CD4-positive, alpha-beta T cell treated with Interleukin-15 for 1 hour (primary cell): ENCODE measurements at regions not wholly inside any gene's neighbourhood (a gene's known extent, or its start where the extent isn't known, plus 50 kb on each side); places are given as distances from the start of the nearest gene placed in this dataset.
"Not testable (repeated sequence)": the region's sequence is repeated elsewhere in the genome, so short reads cannot be mapped to it uniquely, and the experiment has no call there.

Experiments used
- DNase-seq: peaks from one replicate; pipeline ENCODE4 v3.0.0-alpha.2; 2020

DNA sequence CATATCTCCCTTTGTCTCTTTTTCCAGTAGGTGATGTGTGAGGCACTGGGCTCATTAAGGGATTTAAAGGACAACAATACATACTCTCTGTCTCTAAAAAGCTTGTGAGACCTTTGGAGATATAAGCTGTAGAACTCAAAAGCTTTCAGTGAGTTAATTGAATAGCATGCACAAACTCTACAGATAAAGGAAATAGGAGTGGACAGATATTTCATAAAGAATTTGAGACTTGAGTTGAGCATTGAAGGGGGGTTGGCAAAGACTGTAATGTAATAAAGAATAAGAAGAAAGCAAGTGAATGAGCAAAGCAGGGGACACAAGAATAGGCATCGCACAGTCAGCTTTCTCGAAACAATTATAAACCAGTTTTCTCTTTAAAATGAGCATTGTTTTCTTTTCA lies 583.4 kb upstream of the DPPA4 start:
- no peak for DNase-seq

DNA sequence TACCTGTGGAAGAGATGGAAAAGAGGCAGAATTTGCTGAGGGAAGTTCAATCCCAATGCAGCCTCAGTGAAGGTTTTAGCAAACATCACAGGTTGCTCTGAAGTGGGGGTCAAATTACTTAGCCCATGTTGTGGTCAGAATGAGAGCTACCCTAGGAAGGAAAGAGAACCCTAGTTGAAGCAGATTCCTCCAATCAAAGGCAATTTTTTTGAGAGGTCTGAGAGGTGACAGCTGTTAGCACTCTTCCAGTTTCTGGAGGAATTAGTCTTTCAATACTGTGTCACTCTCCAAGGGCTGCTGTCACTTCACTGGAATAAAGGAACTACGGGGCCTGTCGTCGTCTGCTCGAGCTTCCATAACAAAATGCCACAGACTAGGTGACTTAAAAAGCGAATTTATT lies 584.2 kb upstream of the DPPA4 start:
- DNase-seq, result no peak

DNA sequence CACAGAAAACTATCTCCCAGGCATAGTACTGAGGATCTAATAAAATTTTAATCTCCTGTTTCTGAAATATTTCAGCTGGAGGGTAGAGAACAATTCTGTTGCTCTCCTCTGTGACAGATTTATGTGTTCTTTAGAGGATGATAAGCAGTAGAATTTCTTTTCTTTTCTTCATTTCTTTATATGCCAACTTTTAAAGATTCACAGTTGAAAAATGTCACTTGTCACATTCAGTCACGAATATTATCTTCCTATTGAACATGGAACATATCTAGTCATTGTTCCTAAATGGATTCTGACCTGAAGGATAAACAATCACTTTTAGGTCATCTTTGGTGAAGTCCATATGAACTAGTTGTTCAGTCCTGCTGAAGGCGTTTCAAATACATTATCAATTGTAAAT lies 585.5 kb upstream of the DPPA4 start:
- no peak for DNase-seq

DNA sequence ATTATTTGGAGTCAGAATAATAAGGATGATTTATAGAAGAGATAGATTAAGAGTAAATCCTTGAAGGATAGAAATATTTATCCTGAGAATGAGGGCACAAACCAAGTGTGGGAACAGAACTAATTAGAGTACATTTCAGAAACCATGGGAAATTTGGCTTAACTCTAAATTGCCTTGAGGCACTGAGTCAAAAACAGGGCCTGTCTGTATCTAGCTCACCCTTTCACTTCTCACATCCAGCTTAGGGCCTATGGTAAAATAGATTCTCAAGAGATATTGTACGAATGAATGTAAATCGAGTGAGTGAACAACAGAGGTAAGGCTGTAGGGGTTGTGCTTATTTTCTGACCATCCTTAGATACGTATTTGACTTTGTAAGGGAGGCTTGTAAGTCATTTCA lies 586.1 kb upstream of the DPPA4 start:
- DNase-seq, result no peak

DNA sequence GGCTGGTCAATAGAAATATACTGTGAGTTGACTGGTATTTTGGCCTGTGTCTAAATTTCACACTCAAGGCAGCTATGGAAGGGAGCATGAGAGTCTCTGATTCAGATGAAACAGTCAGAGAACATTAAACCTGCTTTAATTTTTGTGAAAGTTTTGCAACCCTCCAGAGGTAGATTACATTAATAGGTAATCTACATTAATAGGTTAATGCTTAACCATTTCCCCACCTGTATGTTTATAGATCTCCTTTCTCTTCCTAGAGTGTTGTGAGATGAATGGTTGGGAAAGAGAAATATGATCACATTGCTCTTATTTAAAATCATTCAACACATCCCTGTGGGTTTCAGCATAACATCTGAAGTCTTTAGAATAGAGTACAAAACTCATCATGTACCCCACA lies 586.9 kb upstream of the DPPA4 start:
- no peak for DNase-seq

DNA sequence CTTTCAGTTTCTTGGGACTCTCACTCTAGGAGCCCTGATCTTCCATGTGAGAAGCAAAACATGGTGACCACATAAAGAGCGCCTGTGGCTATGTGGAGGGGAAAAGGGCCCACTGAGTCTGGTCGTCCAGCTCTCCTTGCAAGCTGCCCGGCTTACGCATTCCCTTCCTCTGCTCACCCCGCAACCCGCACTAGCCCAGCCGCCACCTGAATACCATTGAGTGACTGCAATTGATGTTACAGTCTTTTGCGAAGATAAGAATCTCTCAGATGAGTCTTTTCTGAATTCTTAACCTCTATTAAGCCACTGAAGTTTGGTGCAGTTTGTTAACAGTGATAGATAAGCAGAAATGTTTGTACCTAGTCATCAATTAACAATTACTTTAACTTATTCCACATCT lies 589.0 kb upstream of the DPPA4 start:
- DNase-seq, result no peak

DNA sequence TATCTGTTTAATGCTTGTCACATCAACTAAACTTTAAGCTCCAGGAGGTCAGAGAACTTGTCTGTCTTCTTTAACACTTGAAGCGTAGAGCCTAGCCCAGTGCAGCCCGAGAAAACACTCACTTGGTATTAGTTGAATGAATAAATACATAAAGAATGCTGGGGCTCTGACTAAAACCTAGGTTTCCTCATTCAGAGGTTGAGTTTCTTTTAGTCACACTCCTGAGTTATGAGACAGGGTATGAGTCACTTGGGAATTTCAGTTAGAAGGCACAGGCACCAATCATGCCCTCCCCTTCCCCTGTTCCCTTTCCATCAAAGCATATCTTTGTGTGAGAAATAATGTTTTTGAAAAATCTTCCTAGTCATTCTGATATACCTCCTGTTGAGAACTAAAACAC lies 589.8 kb upstream of the DPPA4 start:
- no peak for DNase-seq

DNA sequence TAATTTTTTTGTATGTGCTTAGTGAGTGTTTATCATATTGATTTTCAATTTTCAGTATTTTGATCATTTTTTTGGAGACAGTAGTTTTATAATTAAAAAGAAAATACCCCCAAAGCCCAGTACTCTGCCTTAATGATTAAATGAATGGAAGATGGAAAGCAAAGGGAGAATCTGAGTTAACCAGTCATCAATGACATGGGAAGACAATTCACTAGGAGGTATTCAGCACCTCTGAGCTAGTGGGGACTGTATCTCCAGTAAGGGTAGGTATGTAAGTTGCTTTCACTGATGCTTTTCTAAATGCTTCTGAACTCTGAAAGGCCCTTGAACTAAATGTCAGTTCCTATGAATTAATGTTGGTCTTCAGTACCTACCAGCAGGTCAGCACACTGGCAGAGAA lies 590.4 kb upstream of the DPPA4 start:
- no peak for DNase-seq

DNA sequence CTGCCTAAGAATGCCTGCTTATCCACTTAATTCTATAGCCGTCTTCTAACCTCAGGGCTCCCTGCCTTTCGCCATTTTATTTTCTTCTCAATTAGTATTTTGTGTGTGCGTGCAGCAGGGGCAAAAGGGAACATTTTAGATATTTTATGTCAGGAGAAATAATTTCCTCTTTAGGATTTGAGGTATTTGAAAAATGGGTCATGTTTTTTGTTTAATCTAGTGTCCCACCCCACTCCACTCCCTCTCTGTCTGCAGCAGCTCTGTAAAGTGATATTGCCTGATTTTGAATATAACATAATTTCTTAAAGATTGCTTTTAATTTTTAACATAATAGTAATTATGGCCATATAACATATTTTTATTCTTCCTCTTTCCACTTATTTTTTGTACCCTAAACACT lies 593.2 kb upstream of the DPPA4 start:
- no peak for DNase-seq

DNA sequence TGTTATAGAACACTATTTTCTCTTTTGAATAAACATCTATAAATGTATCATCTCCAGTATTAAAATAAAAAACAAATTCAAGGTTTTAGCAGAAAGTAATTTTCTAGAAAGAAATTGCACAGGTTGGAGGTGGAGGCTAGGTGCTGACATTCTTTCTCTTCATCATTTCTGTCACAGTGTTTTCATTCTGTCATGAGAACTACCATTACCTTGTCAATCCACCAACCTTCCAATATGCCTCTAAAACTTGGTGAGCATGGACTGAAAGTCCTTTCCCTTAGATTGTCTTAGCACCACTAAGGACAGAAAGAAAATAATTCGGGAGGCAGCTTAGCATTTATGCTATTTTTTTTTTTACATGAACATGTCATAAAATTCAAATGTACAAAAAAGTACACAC lies 596.2 kb upstream of the DPPA4 start:
- no peak for DNase-seq

DNA sequence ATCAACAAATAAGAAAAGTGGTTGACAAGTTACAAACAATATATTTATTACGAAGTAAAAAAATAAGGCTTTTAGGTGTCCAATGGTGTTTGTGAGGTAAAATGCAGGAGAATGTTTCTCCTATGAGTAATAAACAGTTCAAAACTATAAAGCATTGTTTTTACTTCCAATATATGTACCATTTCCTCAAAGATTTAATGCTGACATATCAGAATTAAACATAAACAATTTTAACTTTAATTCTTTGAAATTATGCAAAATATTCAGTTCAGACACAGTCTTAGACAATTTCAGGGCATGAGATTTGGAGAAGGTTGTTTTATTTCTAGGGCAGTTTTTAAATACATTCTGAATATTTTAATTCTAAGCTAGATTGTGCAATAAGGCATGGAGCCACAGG lies 602.5 kb upstream of the DPPA4 start:
- DNase-seq, result no peak

DNA sequence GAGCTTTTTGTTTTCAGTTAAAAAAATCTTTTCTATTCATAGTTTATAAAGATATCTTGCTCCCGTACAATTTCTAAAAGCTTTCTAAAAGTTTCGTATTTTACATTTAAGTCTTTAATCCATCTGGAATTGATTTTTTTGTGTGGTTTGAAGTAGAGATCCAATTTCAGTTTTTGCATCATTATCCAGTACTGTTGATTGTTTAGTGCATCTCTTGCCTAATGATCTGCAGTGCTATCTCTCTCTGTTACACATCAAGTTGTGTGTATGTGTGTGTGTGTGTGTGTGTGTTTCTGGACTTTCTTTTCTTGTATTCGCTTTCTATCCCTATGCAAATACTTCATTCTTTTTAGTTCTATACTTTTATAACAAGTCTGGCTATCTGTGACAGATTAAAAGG lies 605.8 kb upstream of the DPPA4 start:
- no peak for DNase-seq

DNA sequence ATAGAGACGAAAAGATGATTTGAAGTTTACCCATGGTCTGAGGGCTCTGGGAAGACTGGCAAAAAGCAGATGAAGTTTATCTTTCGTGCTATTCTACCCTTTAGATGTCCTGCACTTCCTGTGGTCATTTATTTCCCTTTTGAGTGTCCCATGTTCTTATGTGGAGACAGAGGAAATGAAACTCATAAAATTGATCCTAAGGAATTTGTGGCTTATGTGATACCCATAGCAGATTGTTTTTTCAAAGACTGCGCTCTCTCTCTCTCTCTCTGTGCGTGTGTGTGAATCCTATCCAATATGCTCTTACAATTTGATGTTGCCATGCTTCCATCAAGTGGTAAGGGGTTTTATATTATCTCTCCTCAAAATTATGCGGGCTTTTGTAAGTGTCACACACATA lies 607.5 kb upstream of the DPPA4 start:
- DNase-seq, result no peak

DNA sequence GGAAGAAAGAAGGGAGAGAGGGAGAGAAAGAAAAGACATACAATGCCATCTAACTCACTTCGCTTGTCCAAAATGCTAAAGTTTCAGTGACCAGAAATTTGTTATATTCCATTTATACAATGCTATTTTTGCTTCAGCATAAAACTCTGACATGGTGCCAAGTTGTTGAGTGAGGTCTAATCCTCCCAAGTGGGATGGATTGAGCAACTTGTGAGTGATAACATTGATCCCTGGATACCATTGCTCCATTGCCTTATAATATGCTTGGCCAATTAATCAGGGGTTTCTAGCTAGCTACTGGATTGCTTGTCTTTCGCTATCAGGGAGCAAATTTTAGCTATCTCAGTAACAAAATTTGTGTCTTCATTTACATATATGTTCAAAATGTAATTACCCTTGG lies 615.6 kb upstream of the DPPA4 start:
- no peak for DNase-seq

DNA sequence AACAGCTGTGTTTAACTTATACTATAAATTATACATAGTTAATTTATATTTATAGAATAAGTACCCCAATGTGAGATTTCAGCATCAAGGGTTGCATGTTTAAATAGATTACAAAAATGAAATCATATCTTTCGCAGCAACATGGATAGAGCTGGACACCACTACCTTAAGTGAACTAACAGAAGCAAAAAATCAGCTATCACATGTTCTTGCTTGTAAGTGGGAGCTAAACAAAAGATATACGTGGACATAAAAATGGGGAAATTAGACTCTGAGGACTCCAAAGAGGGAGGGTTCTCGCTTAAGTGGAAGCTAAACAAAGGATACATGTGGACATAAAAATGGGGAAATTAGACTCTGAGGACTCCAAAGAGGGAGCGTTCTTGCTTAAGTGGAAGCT lies 626.5 kb upstream of the DPPA4 start:
- no peak for DNase-seq

DNA sequence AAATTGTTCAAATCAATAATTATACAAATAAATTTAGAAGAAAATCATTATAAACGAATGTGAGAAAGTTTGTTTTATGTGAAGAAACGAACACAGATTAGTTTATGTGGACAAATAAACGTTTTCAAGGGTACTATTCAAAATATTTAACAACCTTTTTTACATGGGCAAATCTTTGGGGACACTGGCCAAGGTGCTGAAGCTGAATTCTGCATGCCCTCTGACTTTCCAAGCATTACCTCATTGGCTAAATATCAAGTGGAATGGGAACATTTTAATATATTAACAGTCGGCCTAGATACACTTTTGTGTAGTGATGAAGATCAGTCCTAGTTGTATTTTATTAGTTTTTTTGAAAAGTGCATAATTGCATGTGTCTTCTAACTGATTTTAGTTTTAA lies 636.4 kb upstream of the DPPA4 start:
- DNase-seq, result no peak

DNA sequence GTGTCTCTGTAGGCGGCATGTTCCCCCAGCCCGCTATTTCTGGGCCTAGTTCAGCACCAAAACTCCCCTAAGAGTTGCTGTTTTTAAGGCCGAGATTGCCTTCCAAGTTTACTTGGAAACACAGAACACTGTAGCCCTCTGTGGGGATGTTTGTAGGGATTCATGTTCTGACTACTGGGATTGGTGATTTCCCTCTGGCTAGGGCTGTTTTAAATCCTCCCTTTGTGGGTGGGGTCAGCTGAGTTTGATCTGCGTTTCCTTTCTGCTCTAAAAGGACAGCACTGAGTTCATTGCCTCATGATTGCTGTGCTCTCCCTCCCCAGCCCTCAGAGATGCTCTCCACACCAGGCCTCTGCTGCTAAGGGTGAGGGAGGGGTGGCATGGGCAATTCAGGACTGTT lies 640.6 kb upstream of the DPPA4 start:
- DNase-seq, result no peak

DNA sequence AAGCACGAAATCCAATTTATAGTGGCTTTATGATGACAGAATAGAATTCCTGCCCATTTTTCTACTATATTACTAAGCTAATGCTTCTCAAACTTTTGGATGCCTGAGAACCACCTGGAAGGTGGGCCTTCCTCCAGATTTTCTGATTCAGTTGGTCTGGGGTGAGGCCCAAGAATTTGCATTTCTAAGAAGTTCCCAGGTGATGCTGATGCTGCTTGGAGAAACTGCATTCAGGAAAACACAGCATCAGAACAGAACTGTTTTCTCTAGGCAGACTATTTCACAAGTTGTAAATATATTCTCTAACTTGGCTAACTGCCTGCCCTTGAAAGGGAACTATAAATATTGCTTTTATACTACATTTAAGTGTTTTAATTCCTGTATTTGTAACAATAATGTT lies 644.9 kb upstream of the DPPA4 start:
- DNase-seq, result no peak

DNA sequence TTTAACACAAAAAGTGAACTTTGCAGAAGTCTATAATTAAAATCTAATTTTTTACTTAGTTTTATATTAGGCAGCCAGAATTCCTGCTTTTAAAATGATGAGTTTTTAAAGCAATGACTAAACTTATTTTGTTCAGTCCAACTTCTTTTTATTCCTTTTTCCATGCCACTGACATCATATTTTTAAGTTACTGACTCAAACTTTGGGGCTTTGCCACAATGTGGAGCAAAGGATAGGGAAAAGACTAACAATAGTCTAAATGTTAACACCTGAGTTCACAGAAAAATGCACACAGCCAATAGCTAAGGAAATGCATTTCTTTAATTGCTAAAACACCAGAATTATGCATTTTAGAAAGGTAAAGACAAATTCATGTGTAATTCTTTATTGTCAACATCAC lies 647.6 kb upstream of the DPPA4 start:
- no peak for DNase-seq

DNA sequence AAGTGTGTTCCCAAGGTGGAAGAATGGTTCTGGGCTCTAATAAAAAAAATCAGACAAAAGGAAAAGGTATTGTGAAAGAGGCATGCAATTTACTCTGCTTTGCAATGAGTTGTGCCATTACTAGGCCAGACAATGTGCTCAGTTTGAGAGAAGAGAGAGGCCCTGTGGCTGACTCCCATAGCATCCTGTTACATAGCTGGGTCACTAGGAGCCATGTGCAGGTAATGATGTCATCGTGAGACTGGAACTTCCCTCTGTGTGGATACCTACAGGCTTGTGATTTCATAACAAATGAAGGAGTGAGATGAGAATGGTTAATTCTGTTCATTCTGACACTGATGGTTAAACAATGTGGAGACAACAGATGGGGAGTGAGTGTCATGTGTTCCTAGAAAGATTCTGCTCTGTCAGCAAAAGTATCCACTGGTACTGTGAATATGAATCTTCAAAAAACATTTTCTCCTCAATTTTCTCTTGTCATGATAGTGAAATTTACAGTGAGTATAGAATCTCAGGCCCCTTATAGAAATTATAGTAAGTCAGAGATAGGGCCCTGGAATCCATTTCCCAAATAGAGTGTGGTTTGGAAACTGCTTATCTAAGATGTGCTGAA lies 648.7 kb upstream of the DPPA4 start:
- DNase-seq, result no peak

DNA sequence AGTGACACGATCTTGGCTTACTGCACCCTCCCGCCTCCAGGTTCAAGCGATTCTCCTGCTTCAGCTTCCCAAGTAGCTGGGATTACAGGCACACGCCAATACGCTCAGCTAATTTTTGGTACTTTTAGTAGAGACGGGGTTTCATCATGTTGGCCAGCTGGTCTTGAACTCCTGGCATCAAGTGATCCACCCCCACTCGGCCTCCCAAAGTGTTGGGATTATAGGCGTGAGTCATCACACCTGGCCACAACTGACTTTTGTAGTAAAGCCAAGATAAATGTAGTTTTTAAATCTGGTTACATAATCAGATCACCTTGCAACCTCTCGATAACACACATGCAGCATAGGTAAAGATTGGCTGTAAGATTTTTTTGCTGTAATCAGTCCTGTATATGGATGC lies 657.5 kb upstream of the DPPA4 start:
- no peak for DNase-seq

DNA sequence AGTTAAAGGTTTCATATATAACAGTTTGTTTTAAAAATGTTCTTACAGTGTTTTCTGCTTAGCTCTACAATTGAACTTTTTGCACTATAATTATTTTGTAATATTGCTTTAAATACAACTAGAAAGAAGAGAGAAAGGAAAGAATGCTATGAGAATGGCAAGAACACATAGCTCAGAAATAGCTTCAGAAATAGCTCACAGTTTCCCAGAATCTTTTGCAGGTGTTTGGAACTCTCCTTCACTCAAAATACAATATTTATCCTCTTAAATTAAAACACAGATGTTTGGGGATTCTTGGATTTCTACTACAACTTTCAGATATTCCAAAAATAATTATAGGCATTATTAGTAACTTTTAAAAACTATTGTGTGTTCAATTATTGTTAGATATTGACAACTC lies 658.0 kb upstream of the DPPA4 start:
- DNase-seq, result no peak

DNA sequence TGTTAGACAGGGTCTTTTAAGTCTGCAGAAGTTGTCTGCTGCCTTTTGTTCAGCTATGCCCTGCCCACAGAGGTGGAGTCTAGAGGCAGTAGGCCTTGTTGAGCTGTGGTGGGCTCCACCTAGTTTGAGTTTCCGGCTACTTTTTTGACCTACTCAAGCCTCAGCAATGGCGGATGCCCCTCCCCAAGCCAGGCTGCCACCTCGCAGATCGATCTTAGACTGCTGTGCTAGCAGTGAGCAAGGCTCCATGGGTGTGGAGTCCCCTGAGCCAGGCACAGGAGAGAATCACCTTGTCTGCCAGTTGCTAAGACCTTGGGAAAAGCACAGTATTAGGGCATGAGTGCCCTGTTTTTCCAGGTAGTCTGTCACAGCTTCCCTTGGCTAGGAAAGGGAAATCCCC lies 664.6 kb upstream of the DPPA4 start:
- not testable (repeated sequence) for DNase-seq

DNA sequence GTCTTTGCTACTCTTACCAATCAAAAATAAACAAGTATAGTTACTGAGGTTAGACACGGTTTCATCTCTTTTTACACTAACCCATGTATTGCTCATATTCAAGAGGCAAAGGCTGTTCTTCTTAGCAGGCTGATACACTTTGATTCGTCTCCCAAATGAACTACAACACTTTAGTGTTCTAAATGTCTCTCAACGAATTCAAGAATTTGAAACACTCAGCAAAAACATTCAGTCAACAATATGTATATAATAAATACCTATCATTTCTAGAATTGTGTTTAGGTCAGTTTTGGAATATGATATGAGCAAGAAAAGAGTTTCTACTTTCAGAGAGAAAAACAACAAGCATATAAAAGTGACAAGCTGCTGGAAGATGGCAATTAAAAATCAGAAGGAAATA lies 669.6 kb upstream of the DPPA4 start:
- no peak for DNase-seq

DNA sequence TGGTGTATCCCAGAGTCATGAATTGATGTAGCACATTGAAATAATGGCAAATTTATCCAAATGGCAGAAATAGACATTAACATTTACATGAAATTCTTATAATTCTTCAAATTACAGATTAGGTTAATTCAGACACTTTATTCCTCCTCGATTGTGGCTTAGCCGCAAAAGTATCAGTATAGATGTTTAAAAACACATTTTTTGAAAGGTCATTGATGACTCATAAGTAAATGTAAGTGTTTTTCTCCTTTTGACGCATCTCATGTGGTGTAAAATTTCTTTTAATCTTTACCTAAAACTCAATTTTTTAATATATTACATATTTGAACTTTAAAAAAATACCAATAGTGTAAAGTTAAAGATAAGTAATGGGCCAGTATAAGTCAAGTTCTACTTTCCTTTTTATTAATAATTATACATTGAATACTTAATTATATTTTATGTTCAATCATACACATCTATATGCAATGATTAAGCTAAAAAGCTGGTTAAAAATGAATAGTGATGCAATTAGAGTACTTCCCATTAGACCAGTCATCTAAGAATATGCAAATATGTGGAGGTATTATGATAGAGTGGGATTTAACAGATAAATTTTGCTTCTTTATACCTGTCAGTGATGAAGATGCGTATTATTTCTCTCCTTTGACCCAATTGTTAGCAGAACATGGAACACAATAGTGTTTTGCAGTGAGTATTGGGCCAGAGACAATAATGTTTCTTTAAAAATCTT lies 678.1 kb upstream of the DPPA4 start:
- no peak for DNase-seq
